ENCODE measurements at regions not wholly inside any gene's neighbourhood (a gene's known extent, or its start where the extent isn't known, plus 50 kb on each side); places are given as distances from the start of the nearest gene placed in this dataset.

GRCh38 chr3:177537612-177538011, 340.3 kb upstream of the TBL1XR1 start:
- Histone ChIP-seq H3K4me1 (ENCODE audit: control insufficient read depth in 2 of 2, insufficient read depth in 2 of 2, low read length in 2 of 2) (peaks cover 25 to 27% of the 10 kb centered on the region in 2 donors), H3K79me2 (ENCODE audit: control insufficient read depth, insufficient read depth, low read length) (no peaks in the 10 kb centered on the region), H2AFZ (ENCODE audit: insufficient read depth, low read depth, low read length, poor library complexity, severe bottlenecking) (no peak overlapping the region), H4K20me1 (ENCODE audit: control insufficient read depth, insufficient read depth, low read length, poor library complexity, severe bottlenecking) (no peaks in the 10 kb centered on the region), H3K9ac (ENCODE audit: low read length) (no peak overlapping the region), H3K27ac (ENCODE audit: low read length in 2 of 2) (no peak overlapping the region), H3K4me3 (ENCODE audit: control extremely low read depth in 1 of 5, extremely low read depth in 1 of 5, insufficient read depth in 1 of 5, low read depth in 2 of 5, low read length in 4 of 5) (no peak overlapping the region), H3K9me3 (ENCODE audit: control extremely low read depth in 1 of 3, control insufficient read depth in 2 of 3, insufficient read depth in 1 of 3, low read length in 2 of 3) (no peaks in the 10 kb centered on the region), H3K36me3 (replicated peaks in 1 of 2; ENCODE audit: control extremely low read depth in 1 of 2, control insufficient read depth in 1 of 2, extremely low read depth in 1 of 2, insufficient read depth in 2 of 2, low read length in 1 of 2) (no peaks in the 10 kb centered on the region), H3K4me2 (replicated peaks; ENCODE audit: low read depth, low read length, poor library complexity, severe bottlenecking) (no peak overlapping the region), H3K27me3 (replicated peaks in 1 of 4; ENCODE audit: control extremely low read depth in 1 of 4, control insufficient read depth in 3 of 4, insufficient read depth in 4 of 4, low read length in 3 of 4) (no peaks in the 10 kb centered on the region)
- no peak for TF ChIP-seq EZH2 (IDR thresholded peaks at IDR 0.05; ENCODE audit: borderline replicate concordance, insufficient read depth, low read depth, low read length, poor library complexity, severe bottlenecking)
- no peak for TF ChIP-seq CTCF (IDR thresholded peaks at IDR 0.05)
- ATAC-seq (ENCODE audit: low read depth): no peak
- H3K27ac Mint-ChIP-seq: no peak overlapping the region
- H3K9me3 Mint-ChIP-seq (ENCODE audit: insufficient read depth): no peaks in the 10 kb centered on the region
- ChIA-PET POLR2A (no interaction called here), CTCF (interaction anchor here (0.6 kb wide), 1 partner anchor 423 kb away, joined by 3 read pairs; no protein-coding TSS in a partner anchor)
- no peak for DNase-seq
- H3K4me1 Mint-ChIP-seq: peaks cover 31% of the 10 kb centered on the region
- H3K27me3 Mint-ChIP-seq: no peaks in the 10 kb centered on the region
- H3K4me3 Mint-ChIP-seq: no peak overlapping the region
- WGBS (ENCODE audit: insufficient coverage): no CpG with 5 or more reads among the region's 1 CpG
- intact Hi-C loops (cut with micrococcal nuclease): no loop called here

GRCh38 chr3:177538048-177538749, 340.9 kb upstream of the TBL1XR1 start:
- H3K79me2 ChIP-seq (ENCODE audit: control insufficient read depth, insufficient read depth, low read length): no peaks in the 10 kb centered on the region
- H2AFZ ChIP-seq (ENCODE audit: insufficient read depth, low read depth, low read length, poor library complexity, severe bottlenecking): peak overlapping the region; percentile 25
- ATAC-seq (ENCODE audit: low read depth) (no peak), DNase-seq (peak; percentile 7)
- CTCF ChIA-PET: interaction anchor here (0.6 to 1.3 kb wide), 2 partner anchors 19 to 423 kb away, joined by 3 read pairs; no protein-coding TSS in a partner anchor
- H3K27ac Mint-ChIP-seq: peak overlapping the region; percentile 71
- H3K27me3 Mint-ChIP-seq: no peaks in the 10 kb centered on the region
- no peaks in the 10 kb centered on the region for H3K27me3 ChIP-seq (replicated peaks in 1 of 4; ENCODE audit: control extremely low read depth in 1 of 4, control insufficient read depth in 3 of 4, insufficient read depth in 4 of 4, low read length in 3 of 4)
- H3K4me2 ChIP-seq (replicated peaks; ENCODE audit: low read depth, low read length, poor library complexity, severe bottlenecking): peak overlapping the region; percentile 58
- H3K27ac ChIP-seq (ENCODE audit: low read length in 2 of 2): peak overlapping the region; percentile 40 to 71
- peaks cover 31% of the 10 kb centered on the region for H3K4me1 Mint-ChIP-seq
- POLR2A ChIA-PET: no interaction called here
- TF ChIP-seq EZH2 (IDR thresholded peaks at IDR 0.05; ENCODE audit: borderline replicate concordance, insufficient read depth, low read depth, low read length, poor library complexity, severe bottlenecking): no peak
- TF ChIP-seq CTCF (IDR thresholded peaks at IDR 0.05): no peak
- H4K20me1 ChIP-seq (ENCODE audit: control insufficient read depth, insufficient read depth, low read length, poor library complexity, severe bottlenecking): no peaks in the 10 kb centered on the region
- no peaks in the 10 kb centered on the region for H3K9me3 ChIP-seq (ENCODE audit: control extremely low read depth in 1 of 3, control insufficient read depth in 2 of 3, insufficient read depth in 1 of 3, low read length in 2 of 3)
- H3K4me1 ChIP-seq (ENCODE audit: control insufficient read depth in 2 of 2, insufficient read depth in 2 of 2, low read length in 2 of 2): peaks cover 25 to 27% of the 10 kb centered on the region in 2 donors
- H3K36me3 ChIP-seq (replicated peaks in 1 of 2; ENCODE audit: control extremely low read depth in 1 of 2, control insufficient read depth in 1 of 2, extremely low read depth in 1 of 2, insufficient read depth in 2 of 2, low read length in 1 of 2): no peaks in the 10 kb centered on the region
- WGBS (ENCODE audit: insufficient coverage): 88% methylated on average over 1 of the region's 4 CpGs
- peak overlapping the region; percentile 71 for H3K4me3 Mint-ChIP-seq
- peak overlapping the region; percentile 24 for H3K9ac ChIP-seq (ENCODE audit: low read length)
- H3K4me3 ChIP-seq (ENCODE audit: control extremely low read depth in 1 of 5, extremely low read depth in 1 of 5, insufficient read depth in 1 of 5, low read depth in 2 of 5, low read length in 4 of 5): peak overlapping the region in 2 of 5 experiments; percentile 15 to 37
- intact Hi-C loops (cut with micrococcal nuclease): no loop called here
- H3K9me3 Mint-ChIP-seq (ENCODE audit: insufficient read depth): no peaks in the 10 kb centered on the region
